DND-41 (cell line): ENCODE measurements at regions not wholly inside any gene's neighbourhood (a gene's known extent, or its start where the extent isn't known, plus 50 kb on each side); places are given as distances from the start of the nearest gene placed in this dataset.

ENCODE experiments used
- ATAC-seq: fragments of 200-7000 bp; cut with Tn5 transposase; 3 replicates; pipeline ENCODE4 v1.9.1; 2021; ENCODE audit warnings: low read depth; ENCODE audit not compliant: insufficient read depth
- DNase-seq: peaks from one replicate; pipeline ENCODE4 v3.0.0-alpha.2; 2020
- H2AFZ ChIP-seq: 2 replicates; pipeline ENCODE4 v1.6.0; 2012; ENCODE audit warnings: low read depth, low read length
- H3K27ac ChIP-seq: 2 replicates; pipeline ENCODE4 v1.5.1; 2012; ENCODE audit warnings: low read length, inconsistent platforms
- H3K27me3 ChIP-seq: fragments of 200-600 bp; sonication (generic); 2 replicates; pipeline ENCODE4 v1.6.0; 2012; ENCODE audit warnings: low read length, mild to moderate bottlenecking, inconsistent platforms; ENCODE audit not compliant: insufficient read depth, poor library complexity
- H3K36me3 ChIP-seq: 2 replicates; pipeline ENCODE4 v1.5.1; 2012; ENCODE audit warnings: low read length, inconsistent platforms; ENCODE audit not compliant: insufficient read depth
- H3K4me1 ChIP-seq: 2 replicates; pipeline ENCODE4 v1.5.1; 2012; ENCODE audit warnings: mild to moderate bottlenecking, low read length; ENCODE audit not compliant: insufficient read depth
- H3K4me2 ChIP-seq: 2 replicates; pipeline ENCODE4 v1.6.0; 2012; ENCODE audit warnings: mild to moderate bottlenecking, moderate library complexity, low read length, inconsistent platforms; ENCODE audit not compliant: insufficient read depth
- H3K4me3 ChIP-seq, 2 experiments: fragments of 200-600 bp in 1 of 2; shearing (Covaris generic) in 1 of 2; 2 replicates each; pipeline ENCODE4 v1.5.1; 2012 to 2016; ENCODE audit warnings: inconsistent platforms in 2 of 2, low read length in 2 of 2, mild to moderate bottlenecking in 2 of 2, low read depth in 1 of 2, moderate library complexity in 1 of 2
- H3K79me2 ChIP-seq: 2 replicates; pipeline ENCODE4 v1.6.0; 2012; ENCODE audit warnings: low read length, inconsistent platforms; ENCODE audit not compliant: insufficient read depth
- H3K9ac ChIP-seq: 2 replicates; pipeline ENCODE4 v1.6.0; 2012; ENCODE audit warnings: low read depth, mild to moderate bottlenecking, inconsistent platforms, low read length, moderate library complexity
- H3K9me3 ChIP-seq: 2 replicates; pipeline ENCODE4 v1.5.1; 2012; ENCODE audit warnings: low read length, moderate library complexity, mild to moderate bottlenecking, inconsistent platforms; ENCODE audit not compliant: insufficient read depth, severe bottlenecking
- H4K20me1 ChIP-seq: 2 replicates; pipeline ENCODE4 v1.6.0; 2012; ENCODE audit warnings: low read length; ENCODE audit not compliant: insufficient read depth
- CTCF ChIP-seq: IDR thresholded peaks from 2 replicates; pipeline ENCODE4 v1.5.1; 2012; ENCODE audit warnings: borderline replicate concordance, low read length, moderate library complexity, mild to moderate bottlenecking; ENCODE audit not compliant: poor library complexity, severe bottlenecking; ENCODE audit errors: extremely low read depth
- EZH2 ChIP-seq: IDR thresholded peaks from 3 replicates; pipeline ENCODE4 v1.6.1; 2012; ENCODE audit warnings: borderline replicate concordance, low read depth, mild to moderate bottlenecking, moderate library complexity, low read length, inconsistent platforms; ENCODE audit not compliant: severe bottlenecking

GRCh38 chr17:73989671-73990070, 213.8 kb upstream of the RPL38 start:
- TF ChIP-seq EZH2 = no peak
- TF ChIP-seq CTCF = no peak
- H3K79me2 ChIP-seq = no peaks in the 10 kb centered on the region

GRCh38 chr17:73990290-73990689, 213.2 kb upstream of the RPL38 start:
- Histone ChIP-seq H3K4me2 (no peak overlapping the region), H3K9me3 (no peaks in the 10 kb centered on the region), H2AFZ (no peak overlapping the region), H4K20me1 (no peaks in the 10 kb centered on the region), H3K27ac (no peak overlapping the region), H3K4me3 (no peak overlapping the region), H3K9ac (no peak overlapping the region), H3K79me2 (no peaks in the 10 kb centered on the region), H3K4me1 (no peaks in the 10 kb centered on the region), H3K36me3 (no peaks in the 10 kb centered on the region), H3K27me3 (no peaks in the 10 kb centered on the region)
- no peak for TF ChIP-seq EZH2
- ATAC-seq (no peak), DNase-seq (no peak)

More at GRCh38 chr17:73989671-73990070, 213.8 kb upstream of the RPL38 start:
- DNase-seq = no peak
- Histone ChIP-seq H3K27ac (no peak overlapping the region), H3K4me3 (no peak overlapping the region), H4K20me1 (no peaks in the 10 kb centered on the region), H3K9me3 (no peaks in the 10 kb centered on the region), H3K4me2 (no peak overlapping the region), H3K4me1 (no peaks in the 10 kb centered on the region), H2AFZ (no peak overlapping the region), H3K27me3 (no peaks in the 10 kb centered on the region), H3K9ac (no peak overlapping the region), H3K36me3 (no peaks in the 10 kb centered on the region)
- no peak for ATAC-seq

- ATAC-seq (no peak), DNase-seq (no peak)
- no peaks in the 10 kb centered on the region for H3K9me3 ChIP-seq
- no peak overlapping the region for H3K9ac ChIP-seq
- H3K4me3 ChIP-seq = no peak overlapping the region
- H3K27ac ChIP-seq = no peak overlapping the region
- no peak for TF ChIP-seq EZH2
- TF ChIP-seq CTCF = no peak
- H3K4me1 ChIP-seq = no peaks in the 10 kb centered on the region
- H3K4me2 ChIP-seq = no peak overlapping the region
- H3K36me3 ChIP-seq = no peaks in the 10 kb centered on the region
- H3K27me3 ChIP-seq = no peaks in the 10 kb centered on the region
- no peaks in the 10 kb centered on the region for H4K20me1 ChIP-seq
- no peaks in the 10 kb centered on the region for H3K79me2 ChIP-seq
- H2AFZ ChIP-seq = no peak overlapping the region
Observed at GRCh38 chr17:73991260-73991659, 212.2 kb upstream of the RPL38 start.

- TF ChIP-seq CTCF (no peak), EZH2 (no peak)
- no peak overlapping the region for H2AFZ ChIP-seq
- H3K36me3 ChIP-seq = no peaks in the 10 kb centered on the region
- no peaks in the 10 kb centered on the region for H3K9me3 ChIP-seq
- H3K79me2 ChIP-seq = no peaks in the 10 kb centered on the region
- no peak overlapping the region for H3K9ac ChIP-seq
- ATAC-seq = no peak
- H3K4me3 ChIP-seq = no peak overlapping the region
- no peak overlapping the region for H3K27ac ChIP-seq
- H3K27me3 ChIP-seq = no peaks in the 10 kb centered on the region
- no peaks in the 10 kb centered on the region for H3K4me1 ChIP-seq
- no peaks in the 10 kb centered on the region for H4K20me1 ChIP-seq
- no peak for DNase-seq
- H3K4me2 ChIP-seq = no peak overlapping the region
Observed at GRCh38 chr17:73994946-73995345, 208.5 kb upstream of the RPL38 start.
